Upper lobe of right lung (tissue), 1 donor: ENCODE measurements at regions not wholly inside any gene's neighbourhood (a gene's known extent, or its start where the extent isn't known, plus 50 kb on each side); places are given as distances from the start of the nearest gene placed in this dataset.

Source experiments
- ATAC-seq: fragments of 200-7000 bp; cut with Tn5 transposase; one replicate; pipeline ENCODE4 v1.9.1; 2020; ENCODE audit warnings: mild to moderate bottlenecking, moderate library complexity
- DNase-seq: peaks from one replicate; pipeline ENCODE4 v3.0.0-alpha.2; 2020
- H3K27ac ChIP-seq: fragments of 200-600 bp; one replicate; pipeline ENCODE4 v1.8.0; 2022
- H3K27me3 ChIP-seq: fragments of 200-600 bp; one replicate; pipeline ENCODE4 v1.8.0; 2022; ENCODE audit warnings: mild to moderate bottlenecking
- H3K36me3 ChIP-seq: fragments of 200-600 bp; one replicate; pipeline ENCODE4 v1.8.0; 2022
- H3K4me1 ChIP-seq: fragments of 200-600 bp; one replicate; pipeline ENCODE4 v1.8.0; 2022
- H3K4me3 ChIP-seq: fragments of 200-600 bp; one replicate; pipeline ENCODE4 v1.8.0; 2022; ENCODE audit warnings: mild to moderate bottlenecking
- H3K9me3 ChIP-seq: fragments of 200-600 bp; one replicate; pipeline ENCODE4 v1.8.0; 2022
- CTCF ChIP-seq: fragments of 200-600 bp; IDR thresholded peaks from one replicate; pipeline ENCODE4 v1.8.0; 2022; ENCODE audit warnings: antibody characterized with exemption
- intact Hi-C: fragments of 100-400 bp; cut with DNase I; formaldehyde crosslinking; loops from one replicate; pipeline ENCODE4 v1.11.0; 2022
- donor health status: DM: no; HTN: yes; CAD: no; lungs with severe emphysema.

GRCh38 chr16:85430523-85431421 is 182.3 kb upstream of the GSE1 start:
- intact Hi-C loops: no loop called here
- H3K4me1 ChIP-seq: no peaks in the 10 kb centered on the region
- peak; percentile 65 for DNase-seq
- no peaks in the 10 kb centered on the region for H3K36me3 ChIP-seq
- no peak for TF ChIP-seq CTCF
- H3K27ac ChIP-seq: no peak overlapping the region
- no peaks in the 10 kb centered on the region for H3K27me3 ChIP-seq
- H3K4me3 ChIP-seq: no peak overlapping the region
- no peaks in the 10 kb centered on the region for H3K9me3 ChIP-seq
- peak; percentile 20 for ATAC-seq

GRCh38 chr16:85431431-85432124 is 181.5 kb upstream of the GSE1 start:
- TF ChIP-seq CTCF: no peak
- intact Hi-C loops: no loop called here
- H3K9me3 ChIP-seq: no peaks in the 10 kb centered on the region

GRCh38 chr16:85432606-85433005 is 180.5 kb upstream of the GSE1 start:
- H3K4me3 ChIP-seq: no peak overlapping the region
- TF ChIP-seq CTCF: no peak
- no peaks in the 10 kb centered on the region for H3K36me3 ChIP-seq
- peaks cover 12% of the 10 kb centered on the region for H3K4me1 ChIP-seq
- no peaks in the 10 kb centered on the region for H3K27me3 ChIP-seq
- no peaks in the 10 kb centered on the region for H3K9me3 ChIP-seq
- intact Hi-C loops: no loop called here
- DNase-seq: no peak
- no peak for ATAC-seq
- H3K27ac ChIP-seq: no peak overlapping the region

More at GRCh38 chr16:85431431-85432124, 181.5 kb upstream of the GSE1 start:
- ATAC-seq (no peak), DNase-seq (peak; percentile 55)
- H3K4me3 ChIP-seq: no peak overlapping the region
- no peaks in the 10 kb centered on the region for H3K36me3 ChIP-seq
- H3K4me1 ChIP-seq: peaks cover 2% of the 10 kb centered on the region
- no peak overlapping the region for H3K27ac ChIP-seq
- no peaks in the 10 kb centered on the region for H3K27me3 ChIP-seq

GRCh38 chr16:85433477-85433876 is 179.6 kb upstream of the GSE1 start:
- intact Hi-C loops: no loop called here
- no peak for ATAC-seq
- peaks cover 14% of the 10 kb centered on the region for H3K4me1 ChIP-seq
- H3K4me3 ChIP-seq: no peak overlapping the region
- no peak for TF ChIP-seq CTCF
- DNase-seq: no peak
- no peaks in the 10 kb centered on the region for H3K9me3 ChIP-seq
- no peaks in the 10 kb centered on the region for H3K27me3 ChIP-seq
- no peak overlapping the region for H3K27ac ChIP-seq
- no peaks in the 10 kb centered on the region for H3K36me3 ChIP-seq

- intact Hi-C loops: no loop called here
- peaks cover 14% of the 10 kb centered on the region for H3K4me1 ChIP-seq
- H3K27ac ChIP-seq: no peak overlapping the region
- H3K4me3 ChIP-seq: no peak overlapping the region
- H3K9me3 ChIP-seq: no peaks in the 10 kb centered on the region
- ATAC-seq (no peak), DNase-seq (no peak)
- no peaks in the 10 kb centered on the region for H3K27me3 ChIP-seq
- H3K36me3 ChIP-seq: no peaks in the 10 kb centered on the region
- no peak for TF ChIP-seq CTCF
Observed at GRCh38 chr16:85435286-85435685, 177.8 kb upstream of the GSE1 start.
